Aorta (tissue), 5 donors: ENCODE measurements at regions not wholly inside any gene's neighbourhood (a gene's known extent, or its start where the extent isn't known, plus 50 kb on each side); places are given as distances from the start of the nearest gene placed in this dataset.
"Not testable (repeated sequence)": the region's sequence is repeated elsewhere in the genome, so short reads cannot be mapped to it uniquely, and the experiment has no call there.

ENCODE experiments used
- ATAC-seq: fragments of 200-7000 bp; cut with Tn5 transposase; one replicate; pipeline ENCODE4 v1.9.1; 2022; ENCODE audit warnings: moderate library complexity; ENCODE audit not compliant: low FRiP score
- DNase-seq, 2 donors: peaks; one replicate each; pipeline ENCODE4 v3.0.0-alpha.2; 2020
- H3K27ac ChIP-seq, 2 donors: one replicate each; pipeline ENCODE4 v1.5.1; 2013; ENCODE audit warnings: low read length in 2 of 2, mild to moderate bottlenecking in 2 of 2, moderate library complexity in 2 of 2, control low read depth in 1 of 2, inconsistent platforms in 1 of 2, low read depth in 1 of 2
- H3K27me3 ChIP-seq, 2 donors: one replicate each; pipeline ENCODE4 v1.6.1; 2013; ENCODE audit warnings: control low read depth in 1 of 2, low read length in 1 of 2, mild to moderate bottlenecking in 1 of 2, moderate library complexity in 1 of 2; ENCODE audit not compliant: insufficient read depth in 2 of 2, control insufficient read depth in 1 of 2
- H3K36me3 ChIP-seq, 2 donors: one replicate each; pipeline ENCODE4 v1.6.1; 2013; ENCODE audit warnings: control low read depth in 1 of 2, low read length in 1 of 2, mild to moderate bottlenecking in 1 of 2; ENCODE audit not compliant: insufficient read depth in 2 of 2, control insufficient read depth in 1 of 2
- H3K4me1 ChIP-seq, 2 donors: one replicate each; pipeline ENCODE4 v1.6.1; 2013; ENCODE audit warnings: low read length in 2 of 2, control low read depth in 1 of 2, mild to moderate bottlenecking in 1 of 2, moderate library complexity in 1 of 2; ENCODE audit not compliant: insufficient read depth in 2 of 2, control insufficient read depth in 1 of 2
- H3K4me3 ChIP-seq, 2 donors: one replicate each; pipeline ENCODE4 v1.5.1; 2013; ENCODE audit warnings: low read length in 2 of 2, control low read depth in 1 of 2, mild to moderate bottlenecking in 1 of 2
- H3K9me3 ChIP-seq: one replicate; pipeline ENCODE4 v1.6.1; 2013; ENCODE audit warnings: mild to moderate bottlenecking, low read length; ENCODE audit not compliant: control insufficient read depth
- WGBS, 2 donors: extraction: QIAGEN DNeasy Blood & Tissue Kit; methylation state at CpG; one replicate each; pipeline ENCODE4 v1.1.7; 2013; 5-methylcytosine and 5-hydroxymethylcytosine counted together
- intact Hi-C, 2 donors: fragments of 100-400 bp; cut with DNase I; formaldehyde crosslinking; loops; one replicate each; pipeline versions ENCODE4 v1.14.2 to v1.15.0; 2022
- donor health status: healthy with polysubstance abuse.
- donor health status: Bipolar disorder and iron deficiency.
- donor health status: DM: no; HTN: no; CAD: no.
- donor health status: DM: no; HTN: no; CAD: no.
- donor health status: DM: yes; HTN: yes; CAD: no.

GRCh38 chr12:131509701-131510100 lies 201.2 kb upstream of the SFSWAP start:
- intact Hi-C loops = no loop called here
- 58 to 62% methylated on average over 7 of the region's 7 CpGs for WGBS, 2 donors
- no peak overlapping the region for H3K4me3 ChIP-seq

DNA sequence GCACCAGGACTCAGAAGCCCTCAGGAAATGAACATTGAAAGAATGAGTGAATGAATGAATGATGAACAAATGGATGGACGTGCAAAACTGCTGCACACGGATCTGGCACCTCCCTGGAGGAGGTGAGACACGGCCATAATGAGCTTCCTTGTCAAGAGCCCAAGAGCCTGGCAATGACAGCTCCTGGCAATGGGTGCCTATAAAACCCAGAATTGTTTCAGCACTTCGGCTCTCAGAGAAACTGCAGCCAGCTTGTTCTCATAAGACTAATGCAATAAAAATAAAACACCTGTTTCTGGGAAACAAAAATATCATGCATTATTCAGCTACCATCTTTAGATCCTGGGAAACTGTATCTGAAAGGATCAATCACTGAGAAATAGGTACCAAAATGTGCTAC lies 200.5 kb upstream of the SFSWAP start:
- peaks cover 3% of the 10 kb centered on the region for H3K9me3 ChIP-seq
- ATAC-seq (no peak), DNase-seq (no peak)
- no peaks in the 10 kb centered on the region for H3K36me3 ChIP-seq
- WGBS, 2 donors = 37 to 39% methylated on average over 4 of the region's 4 CpGs
- H3K4me1 ChIP-seq = no peaks in the 10 kb centered on the region
- no peak overlapping the region for H3K27ac ChIP-seq
- H3K4me3 ChIP-seq = no peak overlapping the region
- intact Hi-C loops = no loop called here
- H3K27me3 ChIP-seq = no peaks in the 10 kb centered on the region

More at GRCh38 chr12:131509701-131510100, 201.2 kb upstream of the SFSWAP start:
- Histone ChIP-seq H3K36me3 (no peaks in the 10 kb centered on the region), H3K27me3 (no peaks in the 10 kb centered on the region), H3K27ac (no peak overlapping the region), H3K9me3 (peaks cover 3% of the 10 kb centered on the region), H3K4me1 (no peaks in the 10 kb centered on the region)
- ATAC-seq (no peak), DNase-seq (no peak)

DNA sequence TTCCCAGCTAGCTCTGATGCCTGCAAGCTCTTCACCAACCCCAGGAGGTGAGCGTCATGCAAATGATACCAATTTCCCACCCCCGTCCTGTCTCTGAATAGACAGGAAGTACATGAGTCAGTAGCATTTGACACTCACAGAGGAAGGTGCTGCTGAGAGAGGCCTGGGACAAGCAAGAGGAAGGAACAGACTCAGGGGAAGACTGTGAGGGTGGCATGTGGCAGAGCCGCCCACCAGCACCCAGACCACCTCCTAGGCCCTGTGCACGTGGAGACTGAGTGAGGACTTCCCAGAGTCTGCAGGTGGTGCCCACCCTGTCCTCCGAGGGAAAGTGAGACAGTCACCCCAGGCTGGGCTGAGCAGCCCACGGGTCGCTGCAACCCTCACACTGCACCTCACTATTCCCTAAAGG lies 199.5 kb upstream of the SFSWAP start:
- Histone ChIP-seq H3K4me3 (no peak overlapping the region), H3K36me3 (no peaks in the 10 kb centered on the region), H3K27ac (no peak overlapping the region), H3K27me3 (no peaks in the 10 kb centered on the region), H3K4me1 (no peaks in the 10 kb centered on the region), H3K9me3 (peaks cover 3% of the 10 kb centered on the region)
- ATAC-seq (no peak), DNase-seq (no peak)
- WGBS, 2 donors = 43 to 44% methylated on average over 7 of the region's 7 CpGs
- intact Hi-C loops = no loop called here

DNA sequence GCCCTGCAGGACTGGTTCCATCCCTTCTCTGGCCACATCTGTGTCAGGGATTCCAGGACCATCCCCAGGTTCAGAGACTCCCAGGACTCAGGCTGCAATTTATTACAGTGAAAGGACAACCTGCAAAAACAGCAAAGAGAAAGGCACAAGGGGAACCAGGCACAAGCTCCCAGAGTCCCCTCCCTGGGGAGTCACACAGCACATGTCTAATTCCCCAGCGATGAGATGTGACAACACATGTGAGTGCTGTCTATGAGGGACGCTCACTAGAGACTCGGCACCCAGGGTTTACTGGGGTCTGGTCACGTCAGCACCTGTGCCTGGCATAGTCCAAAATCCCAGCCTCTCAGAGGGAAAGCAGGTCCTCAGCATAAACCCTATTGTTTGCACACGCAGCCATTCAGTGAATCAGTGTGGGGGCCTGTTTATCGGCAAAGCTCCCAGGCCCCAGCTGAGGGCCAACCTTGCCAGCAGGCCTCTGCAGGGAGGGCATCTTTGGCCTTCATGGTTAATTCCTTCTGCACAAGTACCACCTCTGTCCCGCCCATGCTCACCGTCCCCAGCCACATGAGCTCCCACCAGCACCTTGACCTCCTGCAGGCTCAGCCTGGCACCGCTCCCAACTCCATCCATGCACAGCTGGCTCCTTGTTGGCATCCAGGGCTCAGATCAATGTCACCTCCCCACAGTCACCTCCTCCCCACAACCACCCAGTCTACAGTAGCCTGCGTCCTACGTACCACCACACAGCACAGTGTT lies 198.9 kb upstream of the SFSWAP start:
- no peaks in the 10 kb centered on the region for H3K27me3 ChIP-seq
- no peaks in the 10 kb centered on the region for H3K36me3 ChIP-seq
- ATAC-seq (no peak), DNase-seq (no peak)
- H3K4me1 ChIP-seq = no peaks in the 10 kb centered on the region
- intact Hi-C loops = no loop called here
- 75 to 77% methylated on average over 11 of the region's 11 CpGs for WGBS, 2 donors
- no peak overlapping the region for H3K27ac ChIP-seq
- H3K4me3 ChIP-seq = no peak overlapping the region
- H3K9me3 ChIP-seq = peaks cover 2% of the 10 kb centered on the region

- intact Hi-C loops = no loop called here
- Histone ChIP-seq H3K9me3 (peaks cover 2% of the 10 kb centered on the region), H3K27ac (no peak overlapping the region), H3K4me3 (no peak overlapping the region), H3K4me1 (no peaks in the 10 kb centered on the region), H3K27me3 (no peaks in the 10 kb centered on the region), H3K36me3 (no peaks in the 10 kb centered on the region)
- ATAC-seq (no peak), DNase-seq (no peak)
- WGBS, 2 donors = 39 to 46% methylated on average over 6 of the region's 6 CpGs
Measured at GRCh38 chr12:131513606-131514005, 197.3 kb upstream of the SFSWAP start.

DNA sequence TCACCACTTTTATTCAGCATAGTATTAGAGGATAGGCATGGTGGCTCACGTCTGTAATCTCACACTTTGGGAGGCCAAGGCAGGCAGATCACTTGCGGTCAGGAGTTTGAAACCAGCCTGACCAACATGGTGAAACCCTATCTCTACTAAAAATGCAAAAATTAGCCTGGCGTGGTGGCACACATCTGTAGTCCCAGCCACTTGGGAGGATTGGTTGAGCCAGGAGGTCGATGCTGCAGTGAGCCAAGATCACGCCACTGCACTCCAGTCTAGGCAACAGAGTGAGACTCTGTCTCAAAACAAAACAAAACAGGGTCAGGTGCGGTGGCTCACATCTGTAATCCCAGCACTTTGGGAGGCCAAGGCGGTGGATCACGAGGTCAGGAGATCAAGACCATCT lies 190.3 kb upstream of the SFSWAP start:
- H3K36me3 ChIP-seq, H3K4me1 ChIP-seq, H3K27me3 ChIP-seq, H3K9me3 ChIP-seq, H3K4me3 ChIP-seq, ATAC-seq, H3K27ac ChIP-seq, intact Hi-C loops, DNase-seq: not testable (repeated sequence)
- WGBS, 2 donors = 83 to 86% methylated on average over 8 of the region's 8 CpGs

- 77 to 83% methylated on average over 6 of the region's 6 CpGs for WGBS, 2 donors
- no peak for DNase-seq
- Histone ChIP-seq H3K9me3 (peaks cover 4% of the 10 kb centered on the region), H3K27ac (no peak overlapping the region), H3K36me3 (no peaks in the 10 kb centered on the region), H3K27me3 (no peaks in the 10 kb centered on the region), H3K4me3 (no peak overlapping the region), H3K4me1 (no peaks in the 10 kb centered on the region)
- intact Hi-C loops = no loop called here
- ATAC-seq = no peak
Measured at GRCh38 chr12:131521326-131521725, 189.6 kb upstream of the SFSWAP start.

GRCh38 chr12:131525795-131526508 lies 184.9 kb upstream of the SFSWAP start:
- 77 to 82% methylated on average over 23 of the region's 23 CpGs for WGBS, 2 donors
- Histone ChIP-seq H3K9me3 (peaks cover 1% of the 10 kb centered on the region), H3K4me1 (no peaks in the 10 kb centered on the region), H3K36me3 (no peaks in the 10 kb centered on the region), H3K27ac (no peak overlapping the region), H3K4me3 (no peak overlapping the region), H3K27me3 (no peaks in the 10 kb centered on the region)
- DNase-seq = no peak
- intact Hi-C loops = no loop called here
- ATAC-seq = no peak

DNA sequence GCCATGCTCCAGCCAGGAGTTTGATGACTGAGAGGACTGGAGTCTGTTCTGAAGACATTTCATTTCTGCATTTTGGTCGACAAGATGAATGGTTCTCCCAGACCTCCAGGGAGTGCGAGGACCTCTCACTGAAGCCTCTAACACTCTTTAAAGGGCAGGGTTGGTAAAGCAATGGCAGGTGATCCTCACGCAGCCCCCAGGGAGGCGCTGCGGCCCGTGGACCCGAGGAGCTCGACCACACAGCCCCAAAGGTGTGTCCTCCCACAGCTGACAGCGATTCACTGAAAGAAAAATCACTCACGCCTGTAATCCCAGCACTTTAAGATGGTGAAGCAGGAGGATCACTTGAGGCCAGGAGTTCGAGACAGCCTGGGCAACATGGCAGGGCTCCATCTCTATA lies 183.8 kb upstream of the SFSWAP start:
- DNase-seq = no peak
- Histone ChIP-seq H3K27ac (no peak overlapping the region), H3K9me3 (peaks cover 1% of the 10 kb centered on the region), H3K4me1 (no peaks in the 10 kb centered on the region), H3K27me3 (no peaks in the 10 kb centered on the region), H3K4me3 (no peak overlapping the region), H3K36me3 (no peaks in the 10 kb centered on the region)
- intact Hi-C loops = no loop called here
- 68 to 72% methylated on average over 11 of the region's 11 CpGs for WGBS, 2 donors
- no peak for ATAC-seq
